Ishikawa (cell line): ENCODE measurements at regions not wholly inside any gene's neighbourhood (a gene's known extent, or its start where the extent isn't known, plus 50 kb on each side); places are given as distances from the start of the nearest gene placed in this dataset.

Experiments used
- EGR1 ChIP-seq: IDR thresholded peaks from 2 replicates; pipeline ENCODE4 v1.6.1; 2012
- EP300 ChIP-seq: IDR thresholded peaks from 2 replicates; pipeline ENCODE4 v1.6.1; 2012; ENCODE audit warnings: borderline replicate concordance
- MAX ChIP-seq: IDR thresholded peaks from 2 replicates; pipeline ENCODE4 v1.6.1; 2012
- NFIC ChIP-seq: IDR thresholded peaks from 2 replicates; pipeline ENCODE4 v1.6.1; 2012
- RAD21 ChIP-seq: IDR thresholded peaks from 2 replicates; pipeline ENCODE4 v1.6.1; 2012; ENCODE audit warnings: low read depth
- REST ChIP-seq: IDR thresholded peaks from 2 replicates; pipeline ENCODE4 v1.6.1; 2012; ENCODE audit warnings: low read depth, mild to moderate bottlenecking
- TAF1 ChIP-seq: IDR thresholded peaks from 2 replicates; pipeline ENCODE4 v1.6.1; 2012; ENCODE audit warnings: low read depth, mild to moderate bottlenecking
- TEAD4 ChIP-seq: IDR thresholded peaks from 2 replicates; pipeline ENCODE4 v1.6.1; 2012

GRCh38 chr2:129883121-129883520 is 96.3 kb upstream of the RAB6C start:
- TF ChIP-seq REST: no peak
- no peak for TF ChIP-seq TEAD4
- TF ChIP-seq TAF1: no peak
- no peak for TF ChIP-seq EGR1
- TF ChIP-seq MAX: no peak
- TF ChIP-seq EP300: no peak
- TF ChIP-seq NFIC: no peak
- no peak for TF ChIP-seq RAD21
